ENCODE measurements at regions not wholly inside any gene's neighbourhood (a gene's known extent, or its start where the extent isn't known, plus 50 kb on each side); places are given as distances from the start of the nearest gene placed in this dataset.

DNA sequence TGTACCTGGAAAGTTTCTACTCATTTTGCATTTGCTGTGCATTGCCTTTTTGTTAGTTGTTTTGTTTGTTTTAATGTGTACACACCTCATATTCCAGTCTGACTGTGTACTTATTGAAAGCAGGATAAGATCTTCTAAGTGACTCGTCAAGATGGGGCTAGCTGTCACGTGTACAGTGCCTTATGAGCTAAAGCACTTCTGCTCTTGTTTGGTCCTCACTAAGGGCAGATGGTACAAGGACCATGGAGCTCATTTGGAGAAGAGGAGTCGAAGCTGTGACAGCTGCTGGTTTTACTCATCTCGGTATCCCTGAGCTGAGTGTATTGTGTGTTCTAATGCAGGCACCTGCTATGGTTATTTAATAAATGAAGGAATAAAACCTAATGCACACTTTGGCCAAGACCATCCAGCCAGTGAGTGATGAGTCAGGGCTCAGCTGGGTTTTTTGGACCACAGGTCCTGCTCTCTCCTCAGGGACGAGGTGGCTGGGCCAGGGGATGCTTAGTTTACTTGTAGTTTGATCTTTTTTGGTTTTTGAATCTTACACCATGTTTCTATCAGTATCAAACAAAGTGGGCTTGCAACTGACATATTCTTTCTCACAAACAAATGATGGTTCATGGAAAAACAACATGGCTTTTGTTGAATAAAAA lies 152.5 kb upstream of the APCDD1 start:
- TF ChIP-seq, protein P1, sequence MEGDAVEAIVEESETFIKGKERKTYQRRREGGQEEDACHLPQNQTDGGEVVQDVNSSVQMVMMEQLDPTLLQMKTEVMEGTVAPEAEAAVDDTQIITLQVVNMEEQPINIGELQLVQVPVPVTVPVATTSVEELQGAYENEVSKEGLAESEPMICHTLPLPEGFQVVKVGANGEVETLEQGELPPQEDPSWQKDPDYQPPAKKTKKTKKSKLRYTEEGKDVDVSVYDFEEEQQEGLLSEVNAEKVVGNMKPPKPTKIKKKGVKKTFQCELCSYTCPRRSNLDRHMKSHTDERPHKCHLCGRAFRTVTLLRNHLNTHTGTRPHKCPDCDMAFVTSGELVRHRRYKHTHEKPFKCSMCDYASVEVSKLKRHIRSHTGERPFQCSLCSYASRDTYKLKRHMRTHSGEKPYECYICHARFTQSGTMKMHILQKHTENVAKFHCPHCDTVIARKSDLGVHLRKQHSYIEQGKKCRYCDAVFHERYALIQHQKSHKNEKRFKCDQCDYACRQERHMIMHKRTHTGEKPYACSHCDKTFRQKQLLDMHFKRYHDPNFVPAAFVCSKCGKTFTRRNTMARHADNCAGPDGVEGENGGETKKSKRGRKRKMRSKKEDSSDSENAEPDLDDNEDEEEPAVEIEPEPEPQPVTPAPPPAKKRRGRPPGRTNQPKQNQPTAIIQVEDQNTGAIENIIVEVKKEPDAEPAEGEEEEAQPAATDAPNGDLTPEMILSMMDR (IDR thresholded peaks at IDR 0.05) = no peak
- TF ChIP-seq POLR2A (IDR thresholded peaks at IDR 0.05) = no peak
